Ishikawa (cell line): ENCODE measurements at regions not wholly inside any gene's neighbourhood (a gene's known extent, or its start where the extent isn't known, plus 50 kb on each side); places are given as distances from the start of the nearest gene placed in this dataset.

ENCODE experiments used
- EGR1 ChIP-seq: IDR thresholded peaks from 2 replicates; pipeline ENCODE4 v1.6.1; 2012
- TF ChIP-seq, protein P1 (sequence below): IDR thresholded peaks from 2 replicates; pipeline ENCODE4 v1.6.1; 2012; ENCODE audit warnings: low read depth, mild to moderate bottlenecking

DNA sequence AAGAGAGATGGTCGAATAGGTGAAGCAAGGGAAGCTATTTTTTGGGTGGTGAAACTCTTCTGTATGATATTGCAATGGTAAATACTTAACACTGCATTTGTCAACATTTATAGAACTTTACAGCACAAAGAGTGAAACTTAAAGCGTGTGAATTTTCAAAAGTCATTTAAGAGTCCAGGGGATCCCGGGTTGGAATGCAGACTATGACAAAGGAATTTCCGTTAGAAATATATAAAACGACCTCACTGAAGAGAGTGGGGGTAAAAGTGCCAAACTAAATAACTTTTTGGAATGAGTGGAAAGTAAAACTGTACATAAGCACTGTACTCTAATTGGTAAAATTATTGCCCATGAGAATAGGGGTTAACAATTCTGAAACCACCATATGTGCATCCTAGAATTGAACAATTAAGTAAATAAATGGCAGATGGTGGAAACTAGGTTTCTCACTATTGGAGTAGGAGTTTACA lies 191.0 kb upstream of the FN1 start:
- TF ChIP-seq EGR1, result no peak
- TF ChIP-seq, protein P1, sequence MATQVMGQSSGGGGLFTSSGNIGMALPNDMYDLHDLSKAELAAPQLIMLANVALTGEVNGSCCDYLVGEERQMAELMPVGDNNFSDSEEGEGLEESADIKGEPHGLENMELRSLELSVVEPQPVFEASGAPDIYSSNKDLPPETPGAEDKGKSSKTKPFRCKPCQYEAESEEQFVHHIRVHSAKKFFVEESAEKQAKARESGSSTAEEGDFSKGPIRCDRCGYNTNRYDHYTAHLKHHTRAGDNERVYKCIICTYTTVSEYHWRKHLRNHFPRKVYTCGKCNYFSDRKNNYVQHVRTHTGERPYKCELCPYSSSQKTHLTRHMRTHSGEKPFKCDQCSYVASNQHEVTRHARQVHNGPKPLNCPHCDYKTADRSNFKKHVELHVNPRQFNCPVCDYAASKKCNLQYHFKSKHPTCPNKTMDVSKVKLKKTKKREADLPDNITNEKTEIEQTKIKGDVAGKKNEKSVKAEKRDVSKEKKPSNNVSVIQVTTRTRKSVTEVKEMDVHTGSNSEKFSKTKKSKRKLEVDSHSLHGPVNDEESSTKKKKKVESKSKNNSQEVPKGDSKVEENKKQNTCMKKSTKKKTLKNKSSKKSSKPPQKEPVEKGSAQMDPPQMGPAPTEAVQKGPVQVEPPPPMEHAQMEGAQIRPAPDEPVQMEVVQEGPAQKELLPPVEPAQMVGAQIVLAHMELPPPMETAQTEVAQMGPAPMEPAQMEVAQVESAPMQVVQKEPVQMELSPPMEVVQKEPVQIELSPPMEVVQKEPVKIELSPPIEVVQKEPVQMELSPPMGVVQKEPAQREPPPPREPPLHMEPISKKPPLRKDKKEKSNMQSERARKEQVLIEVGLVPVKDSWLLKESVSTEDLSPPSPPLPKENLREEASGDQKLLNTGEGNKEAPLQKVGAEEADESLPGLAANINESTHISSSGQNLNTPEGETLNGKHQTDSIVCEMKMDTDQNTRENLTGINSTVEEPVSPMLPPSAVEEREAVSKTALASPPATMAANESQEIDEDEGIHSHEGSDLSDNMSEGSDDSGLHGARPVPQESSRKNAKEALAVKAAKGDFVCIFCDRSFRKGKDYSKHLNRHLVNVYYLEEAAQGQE, result no peak
